ENCODE measurements at regions not wholly inside any gene's neighbourhood (a gene's known extent, or its start where the extent isn't known, plus 50 kb on each side); places are given as distances from the start of the nearest gene placed in this dataset.

GRCh38 chr2:149828520-149829210, 241.1 kb upstream of the MMADHC start:
- H3K27me3 ChIP-seq (ENCODE audit: low read depth, low read length): no peaks in the 10 kb centered on the region

GRCh38 chr2:149827585-149828126, 240.1 kb upstream of the MMADHC start:
- H3K9me3 ChIP-seq (ENCODE audit: insufficient read depth, low read length): no peaks in the 10 kb centered on the region
- H3K4me3 ChIP-seq (ENCODE audit: low read length): no peak overlapping the region
- H3K36me3 ChIP-seq (replicated peaks; ENCODE audit: low read depth, low read length): no peaks in the 10 kb centered on the region
- H3K4me1 ChIP-seq (ENCODE audit: low read length): no peaks in the 10 kb centered on the region
- H3K27ac ChIP-seq (ENCODE audit: low read length): no peak overlapping the region
- no peaks in the 10 kb centered on the region for H3K27me3 ChIP-seq (ENCODE audit: low read depth, low read length)
- no peaks in the 10 kb centered on the region for H3K79me2 ChIP-seq (ENCODE audit: low read length)
- H3K4me2 ChIP-seq (ENCODE audit: low read length): no peak overlapping the region
- no peaks in the 10 kb centered on the region for H4K20me1 ChIP-seq (ENCODE audit: insufficient read depth, low read length)
- H2AFZ ChIP-seq (ENCODE audit: low read depth, low read length): no peak overlapping the region
- H3K9ac ChIP-seq (ENCODE audit: low read length): no peak overlapping the region
- TF ChIP-seq CTCF (IDR thresholded peaks at IDR 0.05; ENCODE audit: low read depth, low read length): no peak
- TF ChIP-seq EZH2phosphoT487 (IDR thresholded peaks at IDR 0.05; ENCODE audit: low read depth): no peak

More at GRCh38 chr2:149828520-149829210, 241.1 kb upstream of the MMADHC start:
- no peaks in the 10 kb centered on the region for H3K4me1 ChIP-seq (ENCODE audit: low read length)
- H2AFZ ChIP-seq (ENCODE audit: low read depth, low read length): no peak overlapping the region
- no peaks in the 10 kb centered on the region for H3K9me3 ChIP-seq (ENCODE audit: insufficient read depth, low read length)
- no peaks in the 10 kb centered on the region for H3K36me3 ChIP-seq (replicated peaks; ENCODE audit: low read depth, low read length)
- no peak overlapping the region for H3K4me2 ChIP-seq (ENCODE audit: low read length)
- H3K9ac ChIP-seq (ENCODE audit: low read length): no peak overlapping the region
- H4K20me1 ChIP-seq (ENCODE audit: insufficient read depth, low read length): no peaks in the 10 kb centered on the region
- no peak overlapping the region for H3K4me3 ChIP-seq (ENCODE audit: low read length)
- H3K79me2 ChIP-seq (ENCODE audit: low read length): no peaks in the 10 kb centered on the region
- no peak overlapping the region for H3K27ac ChIP-seq (ENCODE audit: low read length)
- TF ChIP-seq EZH2phosphoT487 (IDR thresholded peaks at IDR 0.05; ENCODE audit: low read depth): no peak
- no peak for TF ChIP-seq CTCF (IDR thresholded peaks at IDR 0.05; ENCODE audit: low read depth, low read length)

GRCh38 chr2:149826471-149827125, 239.0 kb upstream of the MMADHC start:
- H2AFZ ChIP-seq (ENCODE audit: low read depth, low read length): no peak overlapping the region
- H3K27me3 ChIP-seq (ENCODE audit: low read depth, low read length): no peaks in the 10 kb centered on the region
- TF ChIP-seq CTCF (IDR thresholded peaks at IDR 0.05; ENCODE audit: low read depth, low read length) (no peak), EZH2phosphoT487 (IDR thresholded peaks at IDR 0.05; ENCODE audit: low read depth) (no peak)
- H3K36me3 ChIP-seq (replicated peaks; ENCODE audit: low read depth, low read length): no peaks in the 10 kb centered on the region
- no peak overlapping the region for H3K27ac ChIP-seq (ENCODE audit: low read length)
- H3K79me2 ChIP-seq (ENCODE audit: low read length): no peaks in the 10 kb centered on the region
- no peak overlapping the region for H3K4me2 ChIP-seq (ENCODE audit: low read length)
- no peaks in the 10 kb centered on the region for H3K9me3 ChIP-seq (ENCODE audit: insufficient read depth, low read length)
- no peaks in the 10 kb centered on the region for H3K4me1 ChIP-seq (ENCODE audit: low read length)
- H4K20me1 ChIP-seq (ENCODE audit: insufficient read depth, low read length): no peaks in the 10 kb centered on the region
- H3K9ac ChIP-seq (ENCODE audit: low read length): no peak overlapping the region
- no peak overlapping the region for H3K4me3 ChIP-seq (ENCODE audit: low read length)

- H3K9me3 ChIP-seq (ENCODE audit: insufficient read depth, low read length): no peaks in the 10 kb centered on the region
- no peak overlapping the region for H2AFZ ChIP-seq (ENCODE audit: low read depth, low read length)
- H3K4me3 ChIP-seq (ENCODE audit: low read length): no peak overlapping the region
- no peaks in the 10 kb centered on the region for H3K36me3 ChIP-seq (replicated peaks; ENCODE audit: low read depth, low read length)
- no peaks in the 10 kb centered on the region for H4K20me1 ChIP-seq (ENCODE audit: insufficient read depth, low read length)
- no peaks in the 10 kb centered on the region for H3K4me1 ChIP-seq (ENCODE audit: low read length)
- H3K79me2 ChIP-seq (ENCODE audit: low read length): no peaks in the 10 kb centered on the region
- H3K4me2 ChIP-seq (ENCODE audit: low read length): no peak overlapping the region
- H3K9ac ChIP-seq (ENCODE audit: low read length): no peak overlapping the region
- TF ChIP-seq CTCF (IDR thresholded peaks at IDR 0.05; ENCODE audit: low read depth, low read length) (no peak), EZH2phosphoT487 (IDR thresholded peaks at IDR 0.05; ENCODE audit: low read depth) (no peak)
- H3K27ac ChIP-seq (ENCODE audit: low read length): no peak overlapping the region
- no peaks in the 10 kb centered on the region for H3K27me3 ChIP-seq (ENCODE audit: low read depth, low read length)
Observed at GRCh38 chr2:149825473-149825872, 237.9 kb upstream of the MMADHC start.
